CD14-positive monocyte (primary cell): ENCODE measurements at regions not wholly inside any gene's neighbourhood (a gene's known extent, or its start where the extent isn't known, plus 50 kb on each side); places are given as distances from the start of the nearest gene placed in this dataset.
A peak's percentile ranks its signal among the peaks of the same experiment; 100 is the strongest.

Experiments used
- DNase-seq, 3 donors: peaks; one replicate each; pipeline ENCODE4 v3.0.0-alpha.2; 2011 to 2022
- H2AFZ ChIP-seq: 2 replicates; pipeline ENCODE4 v1.6.0; 2012; ENCODE audit warnings: mild to moderate bottlenecking, low read depth, low read length, inconsistent platforms; ENCODE audit not compliant: insufficient read depth, poor library complexity, severe bottlenecking
- H3K27ac ChIP-seq, 2 donors: 1 replicate in 1 of 2; 2 replicates in 1 of 2; pipeline ENCODE4 v1.5.1; 2012 to 2013; ENCODE audit warnings: low read length in 2 of 2, control low read depth in 1 of 2, inconsistent platforms in 1 of 2, low read depth in 1 of 2, mild to moderate bottlenecking in 1 of 2
- H3K27me3 ChIP-seq, 2 donors: one replicate each; pipeline versions ENCODE4 v1.6.0 to v1.6.1; 2011 to 2013; ENCODE audit warnings: low read length in 2 of 2; ENCODE audit not compliant: control insufficient read depth in 2 of 2, insufficient read depth in 2 of 2
- H3K36me3 ChIP-seq, 2 donors: replicated peaks in 1 of 2; 1 replicate in 1 of 2; 2 replicates in 1 of 2; pipeline versions ENCODE4 v1.5.1 to v1.6.1; 2012 to 2013; ENCODE audit warnings: low read length in 2 of 2, control low read depth in 1 of 2, inconsistent platforms in 1 of 2, mild to moderate bottlenecking in 1 of 2; ENCODE audit not compliant: insufficient read depth in 2 of 2, control insufficient read depth in 1 of 2
- H3K4me1 ChIP-seq, 2 donors: 1 replicate in 1 of 2; 2 replicates in 1 of 2; pipeline versions ENCODE4 v1.5.1 to v1.6.1; 2012 to 2013; ENCODE audit warnings: low read length in 2 of 2, control low read depth in 1 of 2, inconsistent platforms in 1 of 2, mild to moderate bottlenecking in 1 of 2, moderate library complexity in 1 of 2; ENCODE audit not compliant: insufficient read depth in 2 of 2, control insufficient read depth in 1 of 2
- H3K4me2 ChIP-seq: replicated peaks from 2 replicates; pipeline ENCODE3; 2012; ENCODE audit warnings: low read length, moderate library complexity, mild to moderate bottlenecking; ENCODE audit not compliant: poor library complexity, severe bottlenecking; ENCODE audit errors: extremely low read depth
- H3K4me3 ChIP-seq, 3 experiments: fragments of 200-600 bp in 1 of 3; sonication (generic) in 1 of 3; replicated peaks in 1 of 3; 1 replicate in 2 of 3; 2 replicates in 1 of 3; pipeline ENCODE4 v1.5.1; 2011 to 2013; ENCODE audit warnings: low read length in 3 of 3, mild to moderate bottlenecking in 3 of 3, control low read depth in 2 of 3, low read depth in 2 of 3, inconsistent platforms in 1 of 3, moderate library complexity in 1 of 3
- H3K79me2 ChIP-seq: 2 replicates; pipeline ENCODE4 v1.6.0; 2012; ENCODE audit warnings: mild to moderate bottlenecking, control low read depth, inconsistent platforms, low read length, moderate library complexity; ENCODE audit not compliant: insufficient read depth
- H3K9ac ChIP-seq: 2 replicates; pipeline ENCODE4 v1.6.0; 2017; ENCODE audit warnings: low read length, mild to moderate bottlenecking; ENCODE audit not compliant: insufficient read depth, poor library complexity, severe bottlenecking
- H3K9me3 ChIP-seq, 2 donors: replicated peaks in 1 of 2; 1 replicate in 1 of 2; 2 replicates in 1 of 2; pipeline versions ENCODE4 v1.5.1 to v1.6.1; 2012 to 2013; ENCODE audit warnings: low read length in 2 of 2, control low read depth in 1 of 2; ENCODE audit not compliant: control insufficient read depth in 1 of 2, insufficient read depth in 1 of 2
- H4K20me1 ChIP-seq: 2 replicates; pipeline ENCODE4 v1.6.0; 2012; ENCODE audit warnings: mild to moderate bottlenecking, low read length, control low read depth, moderate library complexity; ENCODE audit not compliant: insufficient read depth
- H3K27ac Mint-ChIP-seq, 7 donors: one replicate each; pipeline ENCODE4 v1.8.0; 2020; ENCODE audit warnings: mild to moderate bottlenecking in 7 of 7, mixed read lengths in 7 of 7, moderate library complexity in 6 of 7, inconsistent platforms in 2 of 7
- H3K27me3 Mint-ChIP-seq, 3 donors: one replicate each; pipeline ENCODE4 v1.8.0; 2021 to 2022; ENCODE audit warnings: low read depth in 3 of 3, mild to moderate bottlenecking in 3 of 3, mixed read lengths in 3 of 3, moderate library complexity in 3 of 3, inconsistent platforms in 1 of 3
- H3K36me3 Mint-ChIP-seq, 2 donors: one replicate each; pipeline ENCODE4 v1.8.0; 2020; ENCODE audit warnings: mixed read lengths in 2 of 2, inconsistent platforms in 1 of 2, mild to moderate bottlenecking in 1 of 2
- H3K4me1 Mint-ChIP-seq: one replicate; pipeline ENCODE4 v1.8.0; 2020; ENCODE audit warnings: mild to moderate bottlenecking, mixed read lengths
- H3K4me3 Mint-ChIP-seq, 2 donors: one replicate each; pipeline ENCODE4 v1.8.0; 2020; ENCODE audit warnings: mild to moderate bottlenecking in 2 of 2, mixed read lengths in 2 of 2, moderate library complexity in 1 of 2
- H3K9me3 Mint-ChIP-seq, 7 donors: one replicate each; pipeline ENCODE4 v1.8.0; 2020 to 2022; ENCODE audit warnings: mixed read lengths in 7 of 7, mild to moderate bottlenecking in 6 of 7, moderate library complexity in 6 of 7, inconsistent platforms in 2 of 7
- WGBS: methylation state at CpG from one replicate; pipeline ENCODE4 v1.1.5; 2013; ENCODE audit warnings: missing lambda C conversion rate; ENCODE audit not compliant: insufficient coverage; 5-methylcytosine and 5-hydroxymethylcytosine counted together
- intact Hi-C, 2 donors: fragments of 100-400 bp; cut with micrococcal nuclease; formaldehyde crosslinking; loops; one replicate each; pipeline versions ENCODE4 v1.15.0 to v1.15.1; 2023
- TF ChIP-seq, protein P1 (sequence below): fragments of 200-600 bp; IDR thresholded peaks from one replicate; pipeline ENCODE4 v1.8.0; 2022; ENCODE audit warnings: antibody characterized with exemption, mild to moderate bottlenecking

DNA sequence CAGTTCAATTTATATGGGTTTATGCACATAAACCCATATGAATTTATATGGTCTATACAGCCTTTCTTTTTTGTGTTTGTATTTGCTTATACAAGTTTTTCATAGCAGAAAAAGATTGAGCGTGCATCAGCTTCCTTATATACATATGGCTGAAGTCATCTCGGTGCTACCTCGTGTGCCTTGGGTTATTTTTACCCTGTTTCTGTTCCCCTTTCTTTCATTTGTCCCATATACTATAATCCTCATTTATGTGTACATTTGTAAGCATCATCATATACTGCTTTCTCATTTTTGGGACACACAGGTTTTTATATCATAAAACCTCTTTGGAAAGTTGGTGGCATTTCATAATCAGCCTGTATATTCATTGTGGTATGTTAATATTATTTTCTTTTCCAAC is 107.8 kb upstream of the ADAMTSL1 start:
- no peaks in the 10 kb centered on the region for H3K9me3 Mint-ChIP-seq
- no CpG with 5 or more reads among the region's 3 CpGs for WGBS
- H4K20me1 ChIP-seq, result no peaks in the 10 kb centered on the region
- H3K36me3 ChIP-seq, result no peaks in the 10 kb centered on the region
- H3K79me2 ChIP-seq, result no peaks in the 10 kb centered on the region
- intact Hi-C loops, result no loop called here
- no peak overlapping the region for H3K4me2 ChIP-seq
- H2AFZ ChIP-seq, result no peak overlapping the region
- H3K9ac ChIP-seq, result no peak overlapping the region
- no peaks in the 10 kb centered on the region for H3K36me3 Mint-ChIP-seq
- H3K4me3 ChIP-seq, result no peak overlapping the region
- no peak overlapping the region for H3K27ac ChIP-seq
- H3K9me3 ChIP-seq, result no peaks in the 10 kb centered on the region
- DNase-seq, result peak in 1 of 3 donors; percentile 10
- H3K4me1 ChIP-seq, result no peaks in the 10 kb centered on the region
- TF ChIP-seq, protein P1, sequence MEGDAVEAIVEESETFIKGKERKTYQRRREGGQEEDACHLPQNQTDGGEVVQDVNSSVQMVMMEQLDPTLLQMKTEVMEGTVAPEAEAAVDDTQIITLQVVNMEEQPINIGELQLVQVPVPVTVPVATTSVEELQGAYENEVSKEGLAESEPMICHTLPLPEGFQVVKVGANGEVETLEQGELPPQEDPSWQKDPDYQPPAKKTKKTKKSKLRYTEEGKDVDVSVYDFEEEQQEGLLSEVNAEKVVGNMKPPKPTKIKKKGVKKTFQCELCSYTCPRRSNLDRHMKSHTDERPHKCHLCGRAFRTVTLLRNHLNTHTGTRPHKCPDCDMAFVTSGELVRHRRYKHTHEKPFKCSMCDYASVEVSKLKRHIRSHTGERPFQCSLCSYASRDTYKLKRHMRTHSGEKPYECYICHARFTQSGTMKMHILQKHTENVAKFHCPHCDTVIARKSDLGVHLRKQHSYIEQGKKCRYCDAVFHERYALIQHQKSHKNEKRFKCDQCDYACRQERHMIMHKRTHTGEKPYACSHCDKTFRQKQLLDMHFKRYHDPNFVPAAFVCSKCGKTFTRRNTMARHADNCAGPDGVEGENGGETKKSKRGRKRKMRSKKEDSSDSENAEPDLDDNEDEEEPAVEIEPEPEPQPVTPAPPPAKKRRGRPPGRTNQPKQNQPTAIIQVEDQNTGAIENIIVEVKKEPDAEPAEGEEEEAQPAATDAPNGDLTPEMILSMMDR, result no peak
- H3K27ac Mint-ChIP-seq, result no peak overlapping the region
- no peak overlapping the region for H3K4me3 Mint-ChIP-seq
- no peaks in the 10 kb centered on the region for H3K27me3 Mint-ChIP-seq
- no peaks in the 10 kb centered on the region for H3K4me1 Mint-ChIP-seq
- no peaks in the 10 kb centered on the region for H3K27me3 ChIP-seq

DNA sequence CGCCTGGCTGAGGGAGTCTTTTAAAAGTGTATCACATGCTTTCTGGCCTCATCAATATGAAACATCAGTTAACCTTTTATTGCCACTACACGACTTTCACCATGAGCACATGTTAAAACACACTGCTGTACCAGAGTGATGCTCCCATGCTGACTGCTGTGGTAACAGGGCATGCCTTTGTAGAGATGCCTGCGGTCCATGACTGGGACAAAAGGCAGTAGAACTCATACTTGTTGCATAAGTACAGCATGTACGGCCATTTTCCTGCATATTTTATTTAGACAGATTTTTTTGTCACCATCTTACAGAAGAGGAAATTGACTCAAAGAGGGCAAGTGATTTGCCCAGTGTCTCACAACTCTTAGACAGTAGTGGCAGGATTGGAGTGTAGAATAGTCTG is 105.7 kb upstream of the ADAMTSL1 start:
- Mint-ChIP-seq H3K4me1 (no peaks in the 10 kb centered on the region), H3K36me3 (no peaks in the 10 kb centered on the region), H3K9me3 (no peaks in the 10 kb centered on the region), H3K27ac (no peak overlapping the region), H3K4me3 (no peak overlapping the region), H3K27me3 (peaks cover 0 to 1% (median 0%) of the 10 kb centered on the region in 3 donors)
- no peaks in the 10 kb centered on the region for H3K4me1 ChIP-seq
- no peaks in the 10 kb centered on the region for H3K27me3 ChIP-seq
- H3K4me2 ChIP-seq, result no peak overlapping the region
- no peaks in the 10 kb centered on the region for H3K9me3 ChIP-seq
- intact Hi-C loops, result no loop called here
- DNase-seq, result no peak
- H4K20me1 ChIP-seq, result no peaks in the 10 kb centered on the region
- TF ChIP-seq, protein P1, result no peak
- H3K9ac ChIP-seq, result no peak overlapping the region
- 100% methylated on average over 1 of the region's 4 CpGs for WGBS
- H3K36me3 ChIP-seq, result no peaks in the 10 kb centered on the region
- no peak overlapping the region for H2AFZ ChIP-seq
- H3K4me3 ChIP-seq, result no peak overlapping the region
- H3K79me2 ChIP-seq, result no peaks in the 10 kb centered on the region
- no peak overlapping the region for H3K27ac ChIP-seq
